ENCODE measurements at regions not wholly inside any gene's neighbourhood (a gene's known extent, or its start where the extent isn't known, plus 50 kb on each side); places are given as distances from the start of the nearest gene placed in this dataset.

DNA sequence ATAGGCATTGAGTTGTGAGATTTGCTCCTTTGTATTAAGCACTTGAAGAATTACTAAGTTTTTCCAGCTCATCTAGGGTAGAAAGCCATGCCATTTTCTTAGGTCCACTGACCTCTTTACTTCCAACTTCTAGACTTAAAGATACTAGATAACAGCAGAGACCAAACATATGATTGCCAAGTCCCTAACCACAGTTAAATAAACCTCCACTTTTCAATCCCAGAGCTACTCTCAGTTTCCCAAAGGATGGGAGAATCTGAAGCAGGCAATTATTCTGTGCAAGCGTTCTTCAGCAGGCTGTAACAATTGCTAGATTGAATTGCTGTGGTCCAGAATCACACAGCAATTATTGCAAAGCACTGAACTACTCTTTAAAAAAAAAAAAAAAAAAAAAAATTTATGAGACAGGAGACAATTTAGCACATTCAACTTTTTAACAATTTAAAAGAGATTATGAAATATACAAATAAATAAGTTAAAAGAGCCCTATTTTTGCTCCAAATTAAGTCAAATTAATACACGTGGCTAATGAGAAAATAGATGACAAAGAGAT is 104.0 kb upstream of the PRSS16 start:
- H4K20me1 ChIP-seq (ENCODE audit: insufficient read depth, low read length), result no peaks in the 10 kb centered on the region
- intact Hi-C loops (cut with micrococcal nuclease), result loop anchor here in 1 of 2 donors (10.0 kb wide), 1 partner anchor 549 kb away; the partner anchor contains the start of gene ABT1
- no CpG with 5 or more reads among the region's 2 CpGs for WGBS (ENCODE audit: insufficient coverage)
- peaks cover 60% of the 10 kb centered on the region for H3K79me2 ChIP-seq (ENCODE audit: insufficient read depth, low read length)
- H3K4me1 ChIP-seq (ENCODE audit: control insufficient read depth in 1 of 2, insufficient read depth in 2 of 2, low read length in 2 of 2), result peaks cover 31 to 66% of the 10 kb centered on the region in 2 donors
- Mint-ChIP-seq H3K4me1 (peaks cover 30% of the 10 kb centered on the region), H3K27ac (no peak overlapping the region), H3K4me3 (no peak overlapping the region), H3K27me3 (ENCODE audit: low read depth in 3 of 3) (no peaks in the 10 kb centered on the region), H3K36me3 (peaks cover 5 to 12% of the 10 kb centered on the region in 2 donors), H3K9me3 (peaks cover 0 to 1% (median 0%) of the 10 kb centered on the region in 7 donors)
- DNase-seq, result no peak
- H3K27me3 ChIP-seq (ENCODE audit: control insufficient read depth in 2 of 2, insufficient read depth in 2 of 2, low read length in 2 of 2), result no peaks in the 10 kb centered on the region
- no peaks in the 10 kb centered on the region for H3K9me3 ChIP-seq (replicated peaks in 1 of 2; ENCODE audit: control insufficient read depth in 1 of 2, insufficient read depth in 1 of 2, low read length in 2 of 2)
- no peak overlapping the region for H3K4me2 ChIP-seq (replicated peaks; ENCODE audit: extremely low read depth, low read length, poor library complexity, severe bottlenecking)
- H2AFZ ChIP-seq (ENCODE audit: insufficient read depth, low read depth, low read length, poor library complexity, severe bottlenecking), result no peak overlapping the region
- no peak overlapping the region for H3K4me3 ChIP-seq (replicated peaks in 1 of 3; ENCODE audit: low read depth in 2 of 3, low read length in 3 of 3)
- H3K9ac ChIP-seq (ENCODE audit: insufficient read depth, low read length, poor library complexity, severe bottlenecking), result no peak overlapping the region
- H3K36me3 ChIP-seq (replicated peaks in 1 of 2; ENCODE audit: control insufficient read depth in 1 of 2, insufficient read depth in 2 of 2, low read length in 2 of 2), result no peaks in the 10 kb centered on the region
- TF ChIP-seq, protein P1, sequence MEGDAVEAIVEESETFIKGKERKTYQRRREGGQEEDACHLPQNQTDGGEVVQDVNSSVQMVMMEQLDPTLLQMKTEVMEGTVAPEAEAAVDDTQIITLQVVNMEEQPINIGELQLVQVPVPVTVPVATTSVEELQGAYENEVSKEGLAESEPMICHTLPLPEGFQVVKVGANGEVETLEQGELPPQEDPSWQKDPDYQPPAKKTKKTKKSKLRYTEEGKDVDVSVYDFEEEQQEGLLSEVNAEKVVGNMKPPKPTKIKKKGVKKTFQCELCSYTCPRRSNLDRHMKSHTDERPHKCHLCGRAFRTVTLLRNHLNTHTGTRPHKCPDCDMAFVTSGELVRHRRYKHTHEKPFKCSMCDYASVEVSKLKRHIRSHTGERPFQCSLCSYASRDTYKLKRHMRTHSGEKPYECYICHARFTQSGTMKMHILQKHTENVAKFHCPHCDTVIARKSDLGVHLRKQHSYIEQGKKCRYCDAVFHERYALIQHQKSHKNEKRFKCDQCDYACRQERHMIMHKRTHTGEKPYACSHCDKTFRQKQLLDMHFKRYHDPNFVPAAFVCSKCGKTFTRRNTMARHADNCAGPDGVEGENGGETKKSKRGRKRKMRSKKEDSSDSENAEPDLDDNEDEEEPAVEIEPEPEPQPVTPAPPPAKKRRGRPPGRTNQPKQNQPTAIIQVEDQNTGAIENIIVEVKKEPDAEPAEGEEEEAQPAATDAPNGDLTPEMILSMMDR (IDR thresholded peaks at IDR 0.05), result no peak
- no peak overlapping the region for H3K27ac ChIP-seq (ENCODE audit: low read depth in 1 of 2, low read length in 2 of 2)

DNA sequence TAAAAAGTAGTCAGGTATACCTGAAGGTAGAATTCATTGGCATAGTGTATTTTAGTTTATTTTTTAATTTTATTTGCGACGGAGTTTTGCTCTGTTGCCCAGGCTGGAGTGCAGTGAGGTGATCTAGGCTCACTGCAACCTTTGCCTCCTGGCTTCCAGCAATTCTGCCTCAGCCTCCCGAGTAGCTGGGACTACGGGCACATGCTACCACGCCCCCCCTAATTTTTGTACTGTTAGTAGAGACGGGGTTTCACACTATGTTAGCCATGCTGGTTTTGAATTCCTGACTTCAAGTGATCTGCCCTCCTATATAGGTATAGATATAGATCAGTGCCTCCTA is 102.8 kb upstream of the PRSS16 start:
- Mint-ChIP-seq H3K4me3 (peak overlapping the region in 1 of 2 donors; percentile 16), H3K9me3 (peaks cover 0 to 1% (median 0%) of the 10 kb centered on the region in 7 donors), H3K27ac (peak overlapping the region in 1 of 7 donors; percentile 36), H3K36me3 (peaks cover 5 to 12% of the 10 kb centered on the region in 2 donors), H3K27me3 (ENCODE audit: low read depth in 3 of 3) (no peaks in the 10 kb centered on the region), H3K4me1 (peaks cover 21% of the 10 kb centered on the region)
- Histone ChIP-seq H3K9ac (ENCODE audit: insufficient read depth, low read length, poor library complexity, severe bottlenecking) (no peak overlapping the region), H3K79me2 (ENCODE audit: insufficient read depth, low read length) (peaks cover 55% of the 10 kb centered on the region), H3K4me2 (replicated peaks; ENCODE audit: extremely low read depth, low read length, poor library complexity, severe bottlenecking) (peak overlapping the region; percentile 99), H3K9me3 (replicated peaks in 1 of 2; ENCODE audit: control insufficient read depth in 1 of 2, insufficient read depth in 1 of 2, low read length in 2 of 2) (no peaks in the 10 kb centered on the region), H3K27ac (ENCODE audit: low read depth in 1 of 2, low read length in 2 of 2) (no peak overlapping the region), H2AFZ (ENCODE audit: insufficient read depth, low read depth, low read length, poor library complexity, severe bottlenecking) (peak overlapping the region; percentile 1), H3K4me3 (replicated peaks in 1 of 3; ENCODE audit: low read depth in 2 of 3, low read length in 3 of 3) (peak overlapping the region in 1 of 3 experiments; percentile 97), H3K27me3 (ENCODE audit: control insufficient read depth in 2 of 2, insufficient read depth in 2 of 2, low read length in 2 of 2) (no peaks in the 10 kb centered on the region), H3K4me1 (ENCODE audit: control insufficient read depth in 1 of 2, insufficient read depth in 2 of 2, low read length in 2 of 2) (peaks cover 28 to 54% of the 10 kb centered on the region in 2 donors), H3K36me3 (replicated peaks in 1 of 2; ENCODE audit: control insufficient read depth in 1 of 2, insufficient read depth in 2 of 2, low read length in 2 of 2) (no peaks in the 10 kb centered on the region), H4K20me1 (ENCODE audit: insufficient read depth, low read length) (no peaks in the 10 kb centered on the region)
- intact Hi-C loops (cut with micrococcal nuclease), result loop anchor here in 1 of 2 donors (10.0 kb wide), 1 partner anchor 550 kb away; the partner anchor contains the start of gene ABT1
- WGBS (ENCODE audit: insufficient coverage), result 20% methylated on average over 2 of the region's 6 CpGs
- TF ChIP-seq, protein P1 (IDR thresholded peaks at IDR 0.05), result no peak
- no peak for DNase-seq
